MM.1S (cell line): ENCODE measurements at regions not wholly inside any gene's neighbourhood (a gene's known extent, or its start where the extent isn't known, plus 50 kb on each side); places are given as distances from the start of the nearest gene placed in this dataset.

ENCODE experiments used
- DNase-seq: peaks from one replicate; pipeline ENCODE4 v3.0.0-alpha.2; 2015
- H2AFZ ChIP-seq: fragments of 300-600 bp; sonication (generic); 2 replicates; pipeline ENCODE4 v1.6.0; 2016; ENCODE audit warnings: antibody characterized with exemption, low read length
- H3F3A ChIP-seq: fragments of 300-600 bp; sonication (generic); 2 replicates; pipeline ENCODE4 v1.6.1; 2016; ENCODE audit warnings: mild to moderate bottlenecking, antibody characterized with exemption, low read length, moderate library complexity, mixed read lengths; ENCODE audit not compliant: insufficient read depth
- H3K27ac ChIP-seq: fragments of 300-600 bp; sonication (generic); 2 replicates; pipeline ENCODE4 v1.5.1; 2016; ENCODE audit warnings: mild to moderate bottlenecking, low read length
- H3K27me3 ChIP-seq: fragments of 300-600 bp; sonication (generic); replicated peaks from 2 replicates; pipeline ENCODE4 v1.6.0; 2016; ENCODE audit warnings: low read length; ENCODE audit not compliant: insufficient read depth
- H3K36me3 ChIP-seq: fragments of 300-600 bp; sonication (generic); replicated peaks from 2 replicates; pipeline ENCODE4 v1.6.1; 2016; ENCODE audit warnings: mild to moderate bottlenecking, low read length, mixed read lengths; ENCODE audit not compliant: insufficient read depth
- H3K4me1 ChIP-seq: fragments of 300-600 bp; sonication (generic); 2 replicates; pipeline ENCODE4 v1.6.1; 2016; ENCODE audit warnings: low read length, mixed read lengths
- H3K4me2 ChIP-seq: fragments of 300-600 bp; sonication (generic); 2 replicates; pipeline ENCODE4 v1.6.0; 2016; ENCODE audit warnings: low read depth, low read length
- H3K4me3 ChIP-seq: fragments of 300-600 bp; sonication (generic); 2 replicates; pipeline ENCODE4 v1.5.1; 2016; ENCODE audit warnings: low read length, mixed read lengths
- H3K79me2 ChIP-seq: fragments of 300-600 bp; sonication (generic); 2 replicates; pipeline ENCODE4 v1.6.1; 2016; ENCODE audit warnings: mixed run types, low read length, mixed read lengths
- H3K9ac ChIP-seq: fragments of 300-600 bp; sonication (generic); 2 replicates; pipeline ENCODE4 v1.6.1; 2016; ENCODE audit warnings: low read length, mixed read lengths
- H3K9me2 ChIP-seq: fragments of 300-600 bp; sonication (generic); replicated peaks from 2 replicates; pipeline ENCODE4 v1.6.1; 2016; ENCODE audit warnings: mild to moderate bottlenecking, low read length, mixed read lengths; ENCODE audit not compliant: insufficient read depth
- H3K9me3 ChIP-seq: fragments of 300-600 bp; sonication (generic); replicated peaks from 2 replicates; pipeline ENCODE4 v1.6.1; 2016; ENCODE audit warnings: mild to moderate bottlenecking, low read length, mixed read lengths; ENCODE audit not compliant: insufficient read depth
- H4K20me1 ChIP-seq: fragments of 300-600 bp; sonication (generic); 2 replicates; pipeline ENCODE4 v1.6.1; 2016; ENCODE audit warnings: mild to moderate bottlenecking, low read length, moderate library complexity, mixed read lengths; ENCODE audit not compliant: insufficient read depth
- EZH2 ChIP-seq: fragments of 300-600 bp; sonication (generic); optimal IDR thresholded peaks from 2 replicates; pipeline ENCODE3; 2017; ENCODE audit warnings: low read depth, mild to moderate bottlenecking, antibody characterized with exemption, low read length, mixed read lengths
- EZH2phosphoT487 ChIP-seq: fragments of 300-600 bp; sonication (generic); IDR thresholded peaks from 2 replicates; pipeline ENCODE4 v1.6.1; 2018; ENCODE audit warnings: antibody characterized with exemption, low read length
- TF ChIP-seq, protein P1 (sequence below): fragments of 300-600 bp; sonication (generic); IDR thresholded peaks from 2 replicates; pipeline ENCODE4 v1.5.1; 2016; ENCODE audit warnings: antibody characterized with exemption, low read length, mixed read lengths

GRCh38 chr10:85152911-85153310 is 824.5 kb downstream of the CCSER2 start:
- Histone ChIP-seq H3K9me2 (no peaks in the 10 kb centered on the region), H4K20me1 (no peaks in the 10 kb centered on the region), H3K27ac (no peak overlapping the region), H2AFZ (no peak overlapping the region), H3F3A (no peaks in the 10 kb centered on the region), H3K4me1 (no peaks in the 10 kb centered on the region), H3K4me2 (no peak overlapping the region), H3K4me3 (no peak overlapping the region), H3K36me3 (no peaks in the 10 kb centered on the region), H3K9me3 (no peaks in the 10 kb centered on the region), H3K27me3 (no peaks in the 10 kb centered on the region), H3K79me2 (no peaks in the 10 kb centered on the region), H3K9ac (no peak overlapping the region)
- TF ChIP-seq, protein P1, sequence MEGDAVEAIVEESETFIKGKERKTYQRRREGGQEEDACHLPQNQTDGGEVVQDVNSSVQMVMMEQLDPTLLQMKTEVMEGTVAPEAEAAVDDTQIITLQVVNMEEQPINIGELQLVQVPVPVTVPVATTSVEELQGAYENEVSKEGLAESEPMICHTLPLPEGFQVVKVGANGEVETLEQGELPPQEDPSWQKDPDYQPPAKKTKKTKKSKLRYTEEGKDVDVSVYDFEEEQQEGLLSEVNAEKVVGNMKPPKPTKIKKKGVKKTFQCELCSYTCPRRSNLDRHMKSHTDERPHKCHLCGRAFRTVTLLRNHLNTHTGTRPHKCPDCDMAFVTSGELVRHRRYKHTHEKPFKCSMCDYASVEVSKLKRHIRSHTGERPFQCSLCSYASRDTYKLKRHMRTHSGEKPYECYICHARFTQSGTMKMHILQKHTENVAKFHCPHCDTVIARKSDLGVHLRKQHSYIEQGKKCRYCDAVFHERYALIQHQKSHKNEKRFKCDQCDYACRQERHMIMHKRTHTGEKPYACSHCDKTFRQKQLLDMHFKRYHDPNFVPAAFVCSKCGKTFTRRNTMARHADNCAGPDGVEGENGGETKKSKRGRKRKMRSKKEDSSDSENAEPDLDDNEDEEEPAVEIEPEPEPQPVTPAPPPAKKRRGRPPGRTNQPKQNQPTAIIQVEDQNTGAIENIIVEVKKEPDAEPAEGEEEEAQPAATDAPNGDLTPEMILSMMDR = no peak
- TF ChIP-seq EZH2 (no peak), EZH2phosphoT487 (no peak)
- DNase-seq = no peak

DNA sequence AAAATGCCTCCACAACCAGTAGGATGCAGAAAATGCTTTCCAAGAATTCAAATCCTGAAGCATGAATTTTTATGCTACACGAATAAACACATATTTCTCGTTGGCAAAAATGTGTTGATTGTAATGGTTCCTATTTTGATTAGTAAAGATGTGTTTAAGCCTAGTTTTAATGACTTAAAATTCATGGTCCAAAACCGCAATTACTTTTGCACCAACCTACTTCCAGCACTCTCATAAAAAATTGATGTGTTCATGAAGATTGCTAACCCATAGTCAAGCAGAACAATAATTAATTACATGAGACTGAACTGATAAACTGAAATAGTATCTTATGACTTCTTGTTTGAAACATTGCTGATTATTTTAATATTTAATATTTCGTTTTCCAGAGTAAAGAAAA is 828.8 kb downstream of the CCSER2 start:
- Histone ChIP-seq H3K4me1 (no peaks in the 10 kb centered on the region), H3K36me3 (no peaks in the 10 kb centered on the region), H3K27me3 (no peaks in the 10 kb centered on the region), H3F3A (no peaks in the 10 kb centered on the region), H2AFZ (no peak overlapping the region), H3K4me2 (no peak overlapping the region), H3K4me3 (no peak overlapping the region), H3K9me2 (no peaks in the 10 kb centered on the region), H3K9me3 (no peaks in the 10 kb centered on the region), H3K9ac (no peak overlapping the region), H3K79me2 (no peaks in the 10 kb centered on the region), H3K27ac (no peak overlapping the region), H4K20me1 (no peaks in the 10 kb centered on the region)
- DNase-seq = no peak
- TF ChIP-seq, protein P1 = no peak
- TF ChIP-seq EZH2phosphoT487 (no peak), EZH2 (no peak)

DNA sequence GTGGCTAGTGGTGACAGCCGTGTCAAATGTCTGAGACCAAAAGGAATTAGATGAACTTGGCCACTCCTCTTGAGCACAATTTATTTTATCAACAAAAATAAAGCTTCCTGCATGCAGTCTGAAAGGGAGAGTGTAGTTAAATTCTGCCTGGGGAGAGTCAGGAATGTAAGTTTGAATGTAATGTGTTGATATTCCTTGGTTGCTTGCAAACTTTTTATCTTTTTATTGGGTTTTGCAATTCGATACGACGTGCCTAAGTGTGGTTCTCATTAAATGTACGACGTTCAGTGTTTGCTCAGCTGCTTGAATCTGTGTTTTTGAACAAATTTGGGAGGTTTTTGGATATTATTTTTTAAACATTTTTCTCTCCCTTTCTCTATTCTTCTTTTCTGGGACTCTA is 839.9 kb downstream of the CCSER2 start:
- Histone ChIP-seq H3K79me2 (no peaks in the 10 kb centered on the region), H3K27ac (no peak overlapping the region), H2AFZ (no peak overlapping the region), H3K36me3 (no peaks in the 10 kb centered on the region), H3K9ac (no peak overlapping the region), H4K20me1 (no peaks in the 10 kb centered on the region), H3K4me2 (no peak overlapping the region), H3K9me2 (no peaks in the 10 kb centered on the region), H3K27me3 (no peaks in the 10 kb centered on the region), H3K4me3 (no peak overlapping the region), H3F3A (no peaks in the 10 kb centered on the region), H3K9me3 (no peaks in the 10 kb centered on the region), H3K4me1 (no peaks in the 10 kb centered on the region)
- TF ChIP-seq, protein P1 = no peak
- TF ChIP-seq EZH2 (no peak), EZH2phosphoT487 (no peak)
- DNase-seq = no peak
